GM12878 (cell line): ENCODE measurements at regions not wholly inside any gene's neighbourhood (a gene's known extent, or its start where the extent isn't known, plus 50 kb on each side); places are given as distances from the start of the nearest gene placed in this dataset.
A peak's percentile ranks its signal among the peaks of the same experiment; 100 is the strongest.

Experiments used
- EED ChIP-seq: sonication (generic); IDR thresholded peaks from 2 replicates; pipeline ENCODE4 v1.6.1; 2016; ENCODE audit warnings: antibody characterized with exemption, low read depth
- GABPA ChIP-seq: IDR thresholded peaks from 2 replicates; pipeline ENCODE4 v1.6.1; 2014; ENCODE audit warnings: antibody characterized with exemption, low read depth, mild to moderate bottlenecking, inconsistent platforms
- IKZF1 ChIP-seq: fragments of 450-650 bp; conservative IDR thresholded peaks from 2 replicates; pipeline ENCODE4 v1.6.1; 2017; ENCODE audit warnings: antibody characterized with exemption, mild to moderate bottlenecking
- IKZF2 ChIP-seq, 2 experiments: fragments of 450-650 bp; IDR thresholded peaks; 2 replicates each; pipeline ENCODE4 v1.6.1; 2017; ENCODE audit warnings: mild to moderate bottlenecking in 2 of 2, moderate library complexity in 2 of 2
- KDM1A ChIP-seq: fragments of 200-600 bp; sonication (generic); IDR thresholded peaks from 2 replicates; pipeline ENCODE4 v1.6.1; 2016; ENCODE audit warnings: borderline replicate concordance
- MTA3 ChIP-seq: IDR thresholded peaks from 2 replicates; pipeline ENCODE4 v1.6.1; 2012; ENCODE audit warnings: low read length, inconsistent platforms, borderline replicate concordance
- NFIC ChIP-seq: IDR thresholded peaks from 2 replicates; pipeline ENCODE4 v1.6.1; 2012; ENCODE audit warnings: low read depth, mild to moderate bottlenecking, inconsistent platforms, low read length, moderate library complexity
- POLR2A ChIP-seq: IDR thresholded peaks from 2 replicates; pipeline ENCODE4 v1.6.1; 2011; ENCODE audit warnings: low read depth, mild to moderate bottlenecking, low read length
- POLR2AphosphoS2 ChIP-seq: IDR thresholded peaks from 2 replicates; pipeline ENCODE4 v1.6.1; 2011; ENCODE audit warnings: low read depth, mild to moderate bottlenecking, low read length, improper control_type of control experiment, moderate library complexity
- POLR2AphosphoS5 ChIP-seq: IDR thresholded peaks from 2 replicates; pipeline ENCODE4 v1.6.1; 2011; ENCODE audit warnings: mild to moderate bottlenecking, low read length, inconsistent platforms
- RAD51 ChIP-seq: fragments of 450-650 bp; IDR thresholded peaks from 2 replicates; pipeline ENCODE4 v1.6.1; 2016; ENCODE audit warnings: moderate library complexity, mild to moderate bottlenecking, inconsistent platforms
- SREBF1 ChIP-seq: IDR thresholded peaks from 2 replicates; pipeline ENCODE4 v1.6.1; 2012; ENCODE audit warnings: mild to moderate bottlenecking, low read length
- TCF3 ChIP-seq: IDR thresholded peaks from 2 replicates; pipeline ENCODE4 v1.6.1; 2012; ENCODE audit warnings: low read depth, mild to moderate bottlenecking, low read length, borderline replicate concordance; ENCODE audit not compliant: insufficient read depth
- ZBTB11 ChIP-seq: fragments of 450-650 bp; formaldehyde crosslinking; IDR thresholded peaks from 2 replicates; pipeline ENCODE4 v1.5.0; 2022; ENCODE audit warnings: mild to moderate bottlenecking, missing genetic modification characterization
- ZBTB33 ChIP-seq: fragments of 450-650 bp; IDR thresholded peaks from 2 replicates; pipeline ENCODE4 v1.6.1; 2017; ENCODE audit warnings: mild to moderate bottlenecking
- ZNF274 ChIP-seq: IDR thresholded peaks from one replicate; pipeline ENCODE4 v1.8.0; 2011; ENCODE audit not compliant: insufficient read length, insufficient read depth

GRCh38 chr6:140572129-140572528 lies 1197.7 kb upstream of the CITED2 start (continued):
- peak; percentile 71 for TF ChIP-seq EED
- 0 out of 2 replicates have a peak, but pooled peaks have one; percentile 16 for TF ChIP-seq GABPA
- TF ChIP-seq NFIC = peak; percentile 92
- TF ChIP-seq POLR2AphosphoS5 = no peak
- no peak for TF ChIP-seq ZBTB33
- peak in 1 of 2 experiments; percentile 34; a peak in 1 of 4 replicates for TF ChIP-seq IKZF2 (IDR thresholded peaks at IDR 0.05)
- TF ChIP-seq KDM1A = no peak
- no peak for TF ChIP-seq POLR2A
- no peak for TF ChIP-seq ZBTB11 (CRISPR knock-in tag)
- TF ChIP-seq IKZF1 = peak; percentile 41
- TF ChIP-seq RAD51 = no peak
- TF ChIP-seq POLR2AphosphoS2 = no peak
- TF ChIP-seq ZNF274 = no peak
- no peak for TF ChIP-seq SREBF1
- no peak for TF ChIP-seq TCF3
- peak; percentile 51; the same call in 1 of the 2 replicates for TF ChIP-seq MTA3
